GM23338 (cell line): ENCODE measurements at regions not wholly inside any gene's neighbourhood (a gene's known extent, or its start where the extent isn't known, plus 50 kb on each side); places are given as distances from the start of the nearest gene placed in this dataset.

ENCODE experiments used
- CREB1 ChIP-seq: fragments of 250-450 bp; sonication (Bioruptor Pico); IDR thresholded peaks from 2 replicates; pipeline ENCODE4 v1.5.0; 2020; ENCODE audit warnings: low read depth, mild to moderate bottlenecking, moderate library complexity
- CTCF ChIP-seq, 2 experiments: fragments of 200-600 bp in 1 of 2; sonication (generic) in 1 of 2; conservative IDR thresholded peaks; 2 replicates each; pipeline versions ENCODE4 v1.5.1 to v1.6.1; 2016 to 2017; ENCODE audit warnings: antibody characterized with exemption in 2 of 2, low read depth in 2 of 2, mild to moderate bottlenecking in 2 of 2, moderate library complexity in 1 of 2
- ETS1 ChIP-seq: IDR thresholded peaks from 2 replicates; pipeline ENCODE4 v1.6.1; 2016; ENCODE audit warnings: antibody characterized with exemption
- EZH2 ChIP-seq: fragments of 200-600 bp; sonication (generic); IDR thresholded peaks from one replicate; pipeline ENCODE4 v1.8.0; 2017; ENCODE audit warnings: antibody characterized with exemption, mild to moderate bottlenecking, low read depth; ENCODE audit not compliant: unreplicated experiment
- EZH2phosphoT487 ChIP-seq: fragments of 200-600 bp; sonication (generic); IDR thresholded peaks from one replicate; pipeline ENCODE4 v1.8.1; 2018; ENCODE audit warnings: antibody characterized with exemption; ENCODE audit not compliant: unreplicated experiment
- JUNB ChIP-seq: IDR thresholded peaks from one replicate; pipeline ENCODE4 v1.6.1; 2016; ENCODE audit warnings: antibody characterized with exemption; ENCODE audit not compliant: unreplicated experiment
- POLR2AphosphoS5 ChIP-seq: IDR thresholded peaks from 2 replicates; pipeline ENCODE4 v1.6.1; 2016; ENCODE audit warnings: antibody characterized with exemption, low read depth
- REST ChIP-seq: IDR thresholded peaks from one replicate; pipeline ENCODE4 v1.6.1; 2018; ENCODE audit warnings: antibody characterized with exemption; ENCODE audit not compliant: unreplicated experiment
- STAT1 ChIP-seq: IDR thresholded peaks from one replicate; pipeline ENCODE4 v1.6.1; 2016; ENCODE audit warnings: antibody characterized with exemption; ENCODE audit not compliant: unreplicated experiment
- ZNF114 ChIP-seq: fragments of 250-450 bp; sonication (Bioruptor Pico); IDR thresholded peaks from 2 replicates; pipeline ENCODE4 v1.5.0; 2020; ENCODE audit warnings: mild to moderate bottlenecking, moderate library complexity
- ZNF462 ChIP-seq: fragments of 250-450 bp; sonication (Bioruptor Pico); IDR thresholded peaks from 2 replicates; pipeline ENCODE4 v1.5.0; 2020; ENCODE audit warnings: mild to moderate bottlenecking, moderate library complexity

GRCh38 chr4:36734334-36734733 lies 452.9 kb downstream of the DTHD1 start:
- TF ChIP-seq CREB1 (no peak), EZH2phosphoT487 (no peak), EZH2 (no peak), CTCF (conservative IDR thresholded peaks at IDR 0.05; ENCODE audit: low read depth in 2 of 2) (no peak), JUNB (no peak), ZNF114 (CRISPR knock-in tag) (no peak), ETS1 (no peak), REST (no peak), POLR2AphosphoS5 (no peak), ZNF462 (no peak), STAT1 (no peak)
